Muscle layer of colon (tissue), 2 donors: ENCODE measurements at regions not wholly inside any gene's neighbourhood (a gene's known extent, or its start where the extent isn't known, plus 50 kb on each side); places are given as distances from the start of the nearest gene placed in this dataset.

Source experiments
- H3K27ac ChIP-seq: one replicate; pipeline ENCODE4 v1.7.0; 2013; ENCODE audit warnings: low read depth, mild to moderate bottlenecking, low read length, moderate library complexity
- H3K27me3 ChIP-seq, 2 donors: one replicate each; pipeline ENCODE4 v1.7.0; 2013; ENCODE audit warnings: low read length in 2 of 2, mild to moderate bottlenecking in 2 of 2; ENCODE audit not compliant: insufficient read depth in 2 of 2, control insufficient read depth in 1 of 2
- H3K36me3 ChIP-seq: one replicate; pipeline ENCODE4 v1.7.0; 2013; ENCODE audit warnings: mild to moderate bottlenecking, low read length; ENCODE audit not compliant: insufficient read depth
- H3K4me1 ChIP-seq: one replicate; pipeline ENCODE4 v1.7.0; 2013; ENCODE audit warnings: mild to moderate bottlenecking, low read length; ENCODE audit not compliant: insufficient read depth
- H3K4me3 ChIP-seq, 2 donors: one replicate each; pipeline ENCODE4 v1.7.0; 2013; ENCODE audit warnings: low read length in 2 of 2, low read depth in 1 of 2, mild to moderate bottlenecking in 1 of 2, moderate library complexity in 1 of 2
- H3K9ac ChIP-seq: one replicate; pipeline ENCODE4 v1.7.0; 2013; ENCODE audit warnings: low read length
- H3K9me3 ChIP-seq: one replicate; pipeline ENCODE4 v1.7.0; 2013; ENCODE audit warnings: mild to moderate bottlenecking, low read length
- donor health status: abdominal sarcoma.
- donor health status: Adenocarcinoma of cecum.

GRCh38 chr2:174654419-174654941, 56.9 kb upstream of the WIPF1 start:
- Histone ChIP-seq H3K9ac (no peak overlapping the region), H3K27me3 (no peaks in the 10 kb centered on the region), H3K36me3 (no peaks in the 10 kb centered on the region), H3K4me1 (peaks cover 16% of the 10 kb centered on the region), H3K4me3 (no peak overlapping the region), H3K9me3 (no peaks in the 10 kb centered on the region), H3K27ac (no peak overlapping the region)

DNA sequence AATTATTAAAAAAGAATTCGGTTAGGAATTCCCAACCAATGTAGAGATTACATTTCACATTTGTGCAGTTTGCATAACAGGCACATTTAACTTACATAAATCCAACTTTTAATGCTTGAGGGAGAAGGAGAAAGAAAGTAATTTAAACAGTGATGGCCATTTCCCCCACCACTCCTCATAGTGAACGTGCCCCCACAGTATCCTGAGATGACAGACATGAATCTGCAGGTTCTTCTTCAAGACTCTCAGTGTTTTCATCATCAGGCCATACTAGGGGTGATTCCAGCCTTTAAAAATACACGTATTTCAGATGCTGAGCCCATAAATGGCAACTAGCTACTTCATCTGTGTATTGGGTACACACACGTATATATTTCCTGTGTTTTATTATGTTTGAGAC, 51.3 kb upstream of the WIPF1 start:
- Histone ChIP-seq H3K4me3 (no peak overlapping the region), H3K9me3 (no peaks in the 10 kb centered on the region), H3K4me1 (no peaks in the 10 kb centered on the region), H3K27me3 (no peaks in the 10 kb centered on the region), H3K36me3 (no peaks in the 10 kb centered on the region), H3K27ac (no peak overlapping the region), H3K9ac (no peak overlapping the region)
